Stimulated activated CD8-positive, alpha-beta memory T cell treated with anti-CD3 and anti-CD28 coated beads, Interleukin-4, amount 100 ng/mL, for 1 hour (primary cell): ENCODE measurements at regions not wholly inside any gene's neighbourhood (a gene's known extent, or its start where the extent isn't known, plus 50 kb on each side); places are given as distances from the start of the nearest gene placed in this dataset.

Experiments used
- DNase-seq, 2 donors: peaks; one replicate each; pipeline ENCODE4 v3.0.0-alpha.2; 2020; ENCODE audit warnings: low read depth in 2 of 2, low spot score in 1 of 2

DNA sequence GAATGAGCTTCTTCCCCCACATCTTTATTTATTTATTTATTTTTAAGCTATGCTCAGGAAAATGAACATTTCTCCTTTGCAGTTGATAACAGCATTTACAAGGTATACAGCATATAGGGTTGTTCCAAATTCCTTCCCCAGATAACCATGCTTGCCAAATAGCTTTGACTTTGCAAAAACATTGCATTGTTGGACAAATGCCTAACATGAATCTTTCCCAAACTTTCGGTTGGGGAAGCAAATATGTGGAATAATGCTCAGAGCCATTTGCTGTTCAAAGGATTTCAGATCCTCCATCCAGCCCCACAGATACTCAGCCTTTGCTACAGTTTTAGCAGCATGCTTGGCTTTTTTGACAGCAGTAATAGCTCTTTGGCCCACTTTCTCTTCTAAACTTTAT, 127.2 kb upstream of the AGA start:
- DNase-seq = no peak

DNA sequence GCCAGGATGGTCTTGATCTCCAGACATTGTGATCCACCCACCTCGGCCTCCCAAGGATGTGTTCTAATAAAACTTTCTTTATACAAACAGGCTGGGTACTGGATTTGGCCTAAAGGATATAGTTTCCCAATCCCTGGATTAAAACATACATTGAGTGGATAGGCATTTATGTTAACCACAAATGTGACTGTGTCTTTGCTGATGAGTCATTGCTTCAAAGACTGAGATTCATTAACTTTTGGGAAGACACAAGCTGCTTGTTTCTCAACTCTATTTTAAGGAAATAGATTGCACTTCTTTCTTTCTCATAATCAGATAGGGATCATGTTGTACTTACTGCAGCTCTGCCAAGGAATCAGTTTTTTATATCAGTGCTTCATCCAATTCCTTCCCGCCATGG, 131.3 kb upstream of the AGA start:
- no peak for DNase-seq

DNA sequence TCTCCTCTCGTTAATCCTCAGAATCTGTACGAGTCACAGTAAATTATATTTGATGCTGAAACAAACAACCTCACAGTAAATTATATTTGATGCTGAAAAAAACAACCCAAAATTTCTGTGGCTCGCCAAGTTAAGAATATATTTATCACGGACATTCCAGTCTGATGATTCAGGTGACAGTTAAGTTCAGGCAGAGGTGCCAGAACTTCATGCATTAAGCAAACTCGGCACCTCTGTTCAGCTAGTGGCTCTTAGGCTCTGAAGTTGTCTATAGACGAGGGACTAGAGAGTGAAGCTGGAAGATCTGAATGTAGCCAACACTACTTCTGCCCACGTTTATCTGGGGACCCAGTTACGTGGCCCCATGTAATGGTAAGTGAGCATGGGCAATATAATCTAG, 132.2 kb upstream of the AGA start:
- no peak for DNase-seq

DNA sequence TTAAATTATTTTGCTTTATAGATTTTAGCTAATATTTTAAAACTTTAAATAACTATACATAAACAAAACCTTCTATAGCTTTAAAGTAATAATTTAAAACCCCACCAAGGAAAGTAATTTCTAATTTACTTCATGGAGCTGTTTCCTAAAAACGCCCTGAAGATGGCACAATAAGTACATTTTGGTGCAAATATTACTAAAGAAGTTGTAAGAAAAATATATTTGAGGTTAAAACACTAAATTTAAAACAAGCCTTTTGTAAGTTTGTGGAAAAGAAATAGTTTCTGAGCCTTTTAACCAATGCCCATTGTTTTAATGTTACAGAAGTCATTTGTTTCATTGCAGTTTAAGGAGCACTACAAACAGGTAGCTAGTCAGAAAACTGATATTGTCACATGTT, 137.4 kb upstream of the AGA start:
- DNase-seq = no peak

DNA sequence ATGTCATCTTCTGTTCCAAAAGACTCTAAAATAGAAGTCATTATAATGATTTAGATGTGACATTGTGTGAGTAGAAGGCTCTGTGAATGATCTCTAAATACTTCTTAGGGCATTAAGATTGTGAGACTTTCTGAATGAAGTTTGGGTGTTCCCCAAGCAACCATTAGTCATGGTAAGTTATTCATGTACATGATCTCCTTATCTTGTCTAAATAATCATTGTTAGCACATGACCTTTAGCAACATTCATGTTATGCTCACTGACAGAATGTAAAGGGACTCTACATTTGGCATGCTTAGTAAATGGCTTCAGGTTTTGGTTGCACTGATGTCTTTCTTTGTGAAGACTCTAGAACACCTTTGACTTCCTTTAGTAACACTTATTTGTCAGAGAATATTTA, 140.8 kb upstream of the AGA start:
- no peak for DNase-seq

DNA sequence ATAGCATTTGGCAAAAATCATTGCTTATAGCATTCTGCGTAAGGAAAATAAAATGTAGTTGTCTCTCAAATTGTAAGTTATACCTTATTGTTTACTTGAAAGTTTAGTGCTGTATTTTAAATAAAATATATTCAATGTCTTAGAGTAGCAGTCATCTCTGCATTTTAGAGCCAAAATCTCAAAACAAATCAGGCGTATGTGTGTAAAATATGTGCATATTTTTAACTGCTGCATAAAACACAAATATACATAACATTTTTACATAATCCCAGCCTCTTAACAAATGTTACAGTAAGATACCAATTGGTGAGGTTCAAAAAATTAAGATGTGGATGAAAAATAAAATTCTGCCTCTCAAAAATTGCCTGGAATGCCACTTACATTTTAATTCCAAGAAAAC, 145.8 kb upstream of the AGA start:
- no peak for DNase-seq

DNA sequence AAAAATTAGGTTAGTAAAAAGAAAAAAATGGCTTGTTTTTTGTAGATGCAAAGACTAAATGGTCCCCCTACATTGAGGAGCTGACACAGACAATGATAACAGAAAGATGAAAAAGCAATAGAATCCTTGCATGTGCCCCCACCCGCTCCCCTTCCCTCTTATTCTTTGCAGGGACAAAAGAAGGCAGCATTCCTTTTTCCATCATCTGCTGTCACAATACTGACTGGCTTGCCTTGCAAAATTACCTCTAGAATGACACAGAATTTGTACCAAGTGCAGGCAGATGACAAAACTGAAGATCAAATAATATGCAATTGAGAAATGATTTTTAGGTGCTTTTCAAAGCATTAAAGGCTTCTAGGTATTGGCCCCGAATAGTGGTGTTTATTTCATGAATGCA, 153.1 kb upstream of the AGA start:
- no peak for DNase-seq

DNA sequence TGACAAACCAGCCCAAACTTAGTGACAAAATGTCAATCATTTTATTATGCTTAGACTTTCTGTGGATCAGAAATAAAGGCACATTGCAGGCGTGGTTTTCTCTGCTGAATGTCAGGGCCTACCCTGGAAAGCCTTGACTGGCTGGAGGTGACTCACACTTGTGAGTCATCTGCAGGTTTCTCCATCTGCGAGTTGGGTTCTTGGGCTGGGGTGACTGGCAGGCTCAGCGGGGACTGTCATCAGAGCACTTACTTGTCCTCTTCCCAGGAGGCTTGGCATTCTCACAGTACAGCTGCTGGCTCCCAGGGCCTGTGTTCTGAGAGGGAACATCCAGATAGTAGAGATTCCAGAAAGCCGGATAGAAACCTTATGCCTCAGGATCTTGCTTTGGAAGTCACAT, 153.8 kb upstream of the AGA start:
- no peak for DNase-seq

DNA sequence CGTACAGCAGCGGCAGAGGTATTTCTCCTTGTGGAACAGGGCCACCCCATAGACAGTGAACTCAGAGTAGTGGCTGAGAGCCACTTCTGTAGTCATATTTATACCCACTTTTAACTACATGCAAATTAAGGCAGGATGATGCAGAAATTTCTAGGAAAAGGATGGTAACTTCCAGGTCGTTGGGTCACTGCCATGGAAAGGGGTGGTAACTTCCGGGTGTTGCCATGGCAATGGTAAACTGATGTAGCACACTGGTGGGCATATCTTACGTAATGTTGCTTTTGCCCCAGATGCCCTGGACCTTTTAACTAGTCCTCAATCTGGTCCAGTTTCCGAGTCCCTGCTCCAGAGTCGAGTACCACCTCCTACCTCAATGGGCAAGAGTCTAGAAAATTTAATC, 154.8 kb upstream of the AGA start:
- DNase-seq = no peak

DNA sequence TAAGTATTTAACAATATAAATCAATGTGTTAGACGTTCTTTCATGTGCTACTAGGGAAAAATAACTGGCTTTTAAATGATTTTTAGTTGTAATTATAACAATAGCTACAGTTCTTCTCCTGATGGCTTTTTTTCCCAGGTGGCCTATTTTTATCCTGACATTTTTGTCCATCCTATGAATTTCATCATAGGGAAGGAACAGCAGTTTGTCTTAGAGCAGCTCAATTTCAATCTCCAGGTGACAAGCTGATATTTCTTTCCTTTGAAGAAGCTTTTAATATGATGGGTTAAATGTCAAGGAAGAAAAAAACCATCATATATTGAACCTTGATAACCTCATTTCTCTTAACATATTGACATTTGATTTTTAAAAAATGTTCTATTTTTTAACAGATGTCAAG, 163.0 kb upstream of the AGA start:
- DNase-seq = no peak

DNA sequence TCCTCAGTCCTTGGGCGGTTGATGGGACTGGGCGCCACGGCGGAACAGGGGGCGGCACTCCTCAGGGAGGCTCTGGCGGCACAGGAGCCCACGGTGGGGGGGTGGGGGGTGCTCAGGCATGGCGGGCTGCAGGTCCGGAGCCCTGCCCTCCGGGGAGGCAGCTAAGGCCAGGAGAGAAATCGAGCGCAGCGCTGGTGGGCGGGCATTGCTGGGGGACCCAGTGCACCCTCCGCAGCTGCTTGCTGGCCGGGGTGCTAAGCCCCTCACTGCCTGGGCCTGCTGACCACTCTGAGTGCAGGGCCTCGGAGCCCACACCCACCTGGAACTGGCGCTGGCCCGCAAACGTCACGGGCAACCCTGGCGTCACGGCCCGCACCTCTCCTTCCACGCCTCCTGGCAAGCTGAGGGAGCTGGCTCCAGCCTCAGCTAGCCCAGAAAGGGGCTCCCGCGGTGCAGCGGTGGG, 164.9 kb upstream of the AGA start:
- DNase-seq = no peak

DNA sequence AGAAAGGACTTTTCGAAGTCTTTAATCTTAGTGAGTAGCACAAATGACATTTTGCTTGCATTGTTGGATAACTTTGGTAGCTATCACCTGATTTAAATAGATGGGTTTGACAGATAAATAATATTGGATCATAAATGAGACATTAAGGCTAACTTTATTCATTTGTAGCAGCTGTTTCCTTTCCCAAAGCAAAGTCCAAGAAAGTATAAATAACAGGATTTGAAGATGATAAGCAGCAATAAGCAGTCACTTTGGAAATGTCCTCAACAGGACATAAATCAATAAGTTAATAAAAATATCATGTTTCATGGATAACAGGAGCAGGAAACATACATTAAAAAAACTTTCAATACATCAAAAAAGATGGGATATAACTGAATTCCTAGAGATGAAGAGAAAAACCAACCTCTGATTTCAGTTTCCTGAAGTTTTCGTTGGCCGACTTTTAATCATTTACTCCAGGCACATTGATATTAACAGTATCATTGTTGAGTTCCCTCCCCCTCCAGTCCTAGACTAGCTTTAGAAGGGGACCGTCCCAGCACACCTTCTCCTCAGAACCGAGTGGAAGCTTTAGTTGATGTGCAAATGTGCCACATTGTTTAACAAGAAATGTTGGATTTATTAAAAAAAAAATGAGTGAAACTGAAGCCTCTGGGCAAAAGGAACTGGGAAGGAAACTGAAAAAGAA, 169.9 kb upstream of the AGA start:
- no peak for DNase-seq

DNA sequence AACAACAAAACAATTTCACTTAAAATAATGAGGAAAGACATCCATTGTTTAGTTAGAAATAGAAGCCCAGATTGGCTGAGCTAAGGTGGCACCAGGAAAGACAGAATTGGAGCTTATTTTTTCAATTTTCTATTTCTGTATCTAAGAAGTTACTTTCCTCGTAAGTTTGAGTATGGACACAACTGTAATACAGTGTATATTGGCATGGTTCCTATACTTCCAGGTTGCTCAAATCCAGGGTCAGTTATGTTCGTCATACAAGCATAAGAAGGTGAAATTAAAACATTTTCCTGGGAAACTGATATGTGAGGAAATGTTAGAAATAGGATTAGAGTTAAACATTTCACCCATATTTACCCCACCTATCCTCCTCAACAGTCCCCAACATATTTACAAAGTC, 170.4 kb upstream of the AGA start:
- DNase-seq = no peak

DNA sequence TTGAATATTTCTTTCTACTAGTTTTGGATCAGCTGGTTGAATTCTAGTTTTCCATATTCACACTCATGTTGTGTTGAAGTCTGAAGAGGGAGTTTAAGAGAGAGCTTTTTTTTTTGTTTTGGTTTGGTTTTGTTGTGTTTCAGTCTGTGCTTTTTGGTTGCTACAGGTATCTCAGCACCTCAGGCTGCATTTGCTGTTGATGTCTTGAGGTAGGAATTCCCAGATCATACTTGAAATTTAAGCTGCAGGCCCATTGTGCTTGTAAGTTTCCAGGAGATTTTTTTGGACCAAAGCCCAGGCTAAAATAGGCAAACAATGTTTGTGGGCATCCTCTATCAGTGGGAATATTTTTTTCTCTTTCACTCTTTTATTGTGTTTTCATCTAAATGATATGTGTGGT, 190.2 kb upstream of the AGA start:
- DNase-seq = no peak

DNA sequence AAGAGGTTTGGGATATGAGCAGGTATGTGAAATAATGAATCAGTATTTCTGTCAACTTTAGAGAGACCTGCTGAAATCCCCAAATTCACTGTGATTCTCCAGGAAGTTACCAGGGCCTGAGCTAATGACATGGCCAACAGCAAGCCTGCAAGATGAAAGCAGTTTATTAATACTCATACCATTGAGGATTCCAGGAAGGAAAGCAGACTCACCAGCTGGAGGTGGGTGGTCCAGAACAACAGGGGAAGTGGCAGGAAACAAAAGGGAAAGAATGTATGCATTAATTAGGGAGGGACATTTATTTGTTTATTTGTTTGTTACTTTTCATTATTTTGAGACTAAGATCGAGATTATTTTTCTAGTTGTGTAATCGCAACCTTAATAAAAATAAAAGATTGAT, 196.6 kb upstream of the AGA start:
- no peak for DNase-seq

DNA sequence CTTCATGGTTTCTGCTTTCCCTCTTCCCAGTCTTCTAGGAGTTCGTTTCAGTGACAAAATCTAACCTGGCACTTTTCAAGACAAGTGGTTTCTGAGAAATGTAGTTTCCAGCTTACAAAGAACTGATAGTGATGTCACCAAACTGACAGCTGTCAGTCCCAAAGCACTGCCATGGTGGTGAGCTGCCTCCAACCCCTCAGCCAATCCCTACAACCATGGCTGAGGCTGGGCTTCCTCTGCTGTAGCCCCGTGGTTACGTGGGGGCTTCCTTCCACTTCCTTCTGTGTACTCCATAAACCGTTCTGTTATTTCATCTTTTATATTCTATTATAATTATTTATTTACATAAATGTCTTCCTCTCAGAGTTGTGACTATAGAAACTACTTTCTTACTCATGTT, 198.6 kb upstream of the AGA start:
- no peak for DNase-seq

DNA sequence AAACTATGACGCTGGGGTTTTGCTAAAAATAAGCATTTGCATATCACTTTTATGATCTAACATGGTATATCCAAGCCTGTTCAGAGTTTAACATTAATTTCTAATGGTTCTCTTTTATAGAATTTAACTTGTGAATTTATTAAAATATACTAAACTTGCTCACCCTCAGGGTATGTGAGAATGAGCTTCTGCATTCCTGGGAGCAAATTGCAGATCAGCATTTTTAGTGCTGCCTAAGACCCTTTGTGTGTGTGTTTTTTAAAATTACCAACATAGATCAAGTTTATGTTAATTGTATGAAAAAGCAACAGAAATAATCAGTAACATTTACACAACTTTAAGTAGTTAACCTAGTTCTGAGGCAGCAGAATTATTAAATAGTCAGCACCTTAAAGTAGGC, 218.0 kb upstream of the AGA start:
- no peak for DNase-seq

DNA sequence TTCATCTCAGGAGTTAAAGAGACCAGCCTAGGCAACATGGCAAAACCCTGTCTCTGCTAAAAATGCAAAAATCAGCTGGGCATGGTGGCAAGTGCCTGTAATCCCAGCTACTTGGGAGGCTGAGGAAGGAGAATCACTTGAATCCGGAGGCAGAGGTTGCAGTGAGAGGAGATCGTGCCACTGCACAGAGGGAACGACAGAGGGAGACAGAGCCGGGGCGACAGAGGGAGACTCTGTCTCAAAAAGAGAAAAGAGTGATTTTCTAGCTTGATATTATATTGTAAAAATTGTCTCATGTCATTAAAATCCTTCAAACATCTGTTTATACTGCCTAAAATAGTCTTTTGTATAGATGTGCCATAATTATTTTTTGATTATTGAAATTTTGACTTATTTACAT, 225.4 kb upstream of the AGA start:
- DNase-seq = no peak

DNA sequence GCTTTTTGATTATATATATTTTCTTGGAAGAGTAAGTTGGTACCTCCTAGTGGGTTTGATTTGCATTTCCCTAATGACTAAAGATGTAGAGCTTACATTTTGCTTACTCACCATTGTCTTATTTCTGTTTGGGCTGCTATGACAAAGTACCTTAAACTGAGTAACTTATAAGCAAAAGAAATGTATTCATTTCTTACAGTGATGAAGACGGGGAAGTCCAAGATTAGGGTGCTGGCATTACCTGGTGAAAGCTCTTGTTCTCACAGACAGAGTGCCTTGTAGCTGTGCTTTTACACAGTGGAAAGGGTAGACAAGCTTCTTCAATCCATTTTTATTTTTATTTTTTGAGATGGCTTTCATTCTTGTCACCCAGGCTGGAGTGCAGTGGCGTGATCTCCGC, 229.2 kb upstream of the AGA start:
- no peak for DNase-seq

DNA sequence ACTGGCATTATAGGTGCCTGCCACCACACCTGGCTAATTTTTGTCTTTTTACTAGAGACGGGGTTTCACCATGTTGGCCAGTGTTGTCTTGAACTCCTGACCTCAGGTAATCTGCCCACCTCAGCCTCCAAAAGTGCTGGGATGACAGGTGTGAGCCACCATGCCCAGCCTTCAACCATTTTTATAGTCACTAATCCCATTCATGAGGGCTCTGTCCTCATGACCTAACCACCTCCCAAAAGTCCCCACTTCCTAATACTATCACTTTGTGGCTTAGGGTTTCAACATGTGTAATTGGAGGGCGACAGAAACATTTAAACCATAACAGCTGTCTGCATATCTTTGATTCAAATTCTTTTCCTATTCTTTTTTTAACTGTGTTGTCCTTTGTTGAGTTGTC, 229.6 kb upstream of the AGA start:
- DNase-seq = no peak

DNA sequence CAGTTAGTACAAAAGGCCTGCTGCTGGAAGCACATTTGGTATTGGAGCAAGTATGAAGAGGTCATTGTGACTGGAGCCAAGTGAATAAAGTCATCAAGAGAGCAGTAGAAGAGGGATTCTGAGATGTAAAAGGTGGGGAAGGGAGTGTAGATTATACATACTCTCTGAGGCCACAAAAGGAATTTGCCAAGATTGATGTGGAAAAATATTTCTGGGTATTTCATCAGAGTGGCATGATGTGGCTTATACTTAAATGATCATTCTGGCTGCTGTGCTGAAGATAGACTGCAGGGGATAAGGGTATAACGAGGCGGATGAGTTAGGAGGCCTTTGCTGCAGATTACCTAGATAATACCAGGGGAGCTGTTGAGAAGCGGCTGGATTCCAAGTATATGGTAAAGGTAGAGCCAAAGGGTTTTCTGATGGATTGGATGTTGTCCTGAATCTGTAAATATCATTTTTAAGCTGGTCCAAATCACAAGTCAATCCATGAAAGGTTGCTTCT, 231.8 kb upstream of the AGA start:
- DNase-seq = no peak

DNA sequence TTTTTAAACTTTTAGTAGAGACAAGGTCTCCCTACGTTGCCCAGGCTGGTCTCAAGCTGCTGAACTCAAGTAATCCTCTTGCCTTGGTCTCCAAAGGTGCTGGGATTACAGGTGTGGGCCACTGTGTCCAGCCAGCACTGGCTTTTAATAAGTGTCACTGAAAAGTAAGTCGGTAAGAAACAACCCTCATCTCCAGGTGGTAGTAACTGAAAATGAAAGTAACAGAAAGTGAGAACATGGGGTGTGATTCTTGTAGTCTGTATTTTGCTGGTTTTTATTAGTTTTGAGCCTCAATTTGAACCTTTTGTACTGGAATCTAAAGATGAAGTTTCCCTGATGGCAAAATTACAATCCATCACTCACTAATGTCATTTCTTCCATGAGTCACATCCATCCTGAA, 238.1 kb upstream of the AGA start:
- no peak for DNase-seq

DNA sequence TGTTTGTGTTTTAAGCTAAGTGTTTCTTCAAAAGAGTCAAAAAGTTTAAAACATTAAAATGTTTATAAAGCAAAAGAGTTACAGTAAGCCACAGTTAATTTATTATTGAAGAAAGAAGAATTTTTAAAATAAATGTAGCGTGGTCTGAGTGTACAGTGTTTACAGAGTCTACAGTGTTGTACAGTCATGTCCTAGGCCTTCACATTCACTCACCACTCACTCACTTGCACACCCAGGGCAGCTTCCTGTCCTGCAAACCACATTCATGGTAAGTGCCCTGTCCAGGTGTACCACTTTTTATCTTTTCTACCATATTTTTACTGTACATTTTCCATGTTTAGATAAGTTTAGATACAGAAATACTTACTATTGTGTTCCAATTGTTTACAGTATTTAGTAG, 239.7 kb upstream of the AGA start:
- DNase-seq = no peak

DNA sequence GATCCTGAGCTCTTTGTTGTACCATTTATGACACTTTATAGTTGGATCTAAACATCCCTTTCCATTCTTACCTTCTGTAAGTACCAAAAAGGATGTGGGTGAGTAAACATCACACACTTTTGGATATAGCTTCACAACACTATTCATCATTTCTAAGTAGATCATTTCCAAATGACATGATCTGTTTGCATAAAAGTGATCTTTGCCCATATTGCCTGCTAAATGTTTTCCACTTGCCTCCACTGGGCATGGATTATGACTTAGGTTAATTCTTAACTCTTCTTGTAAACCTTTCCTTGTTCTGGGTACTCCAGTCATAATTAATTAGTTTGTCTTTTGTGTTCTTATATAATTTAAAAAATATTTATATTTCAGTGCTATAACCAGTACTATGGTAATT, 244.9 kb upstream of the AGA start:
- DNase-seq = no peak
